Hepatocyte (in vitro differentiated cells): ENCODE measurements at regions not wholly inside any gene's neighbourhood (a gene's known extent, or its start where the extent isn't known, plus 50 kb on each side); places are given as distances from the start of the nearest gene placed in this dataset.

Experiments
- EZH2 ChIP-seq: fragments of 200-600 bp; sonication (generic); IDR thresholded peaks from 2 replicates; pipeline ENCODE4 v1.6.1; 2016; ENCODE audit warnings: antibody characterized with exemption, mild to moderate bottlenecking, borderline replicate concordance
- EZH2phosphoT487 ChIP-seq: fragments of 200-600 bp; sonication (generic); IDR thresholded peaks from one replicate; pipeline ENCODE4 v1.6.1; 2018; ENCODE audit warnings: antibody characterized with exemption, mild to moderate bottlenecking, low read depth, moderate library complexity; ENCODE audit not compliant: unreplicated experiment, severe bottlenecking
- TF ChIP-seq, protein P1 (sequence below): fragments of 200-600 bp; sonication (generic); IDR thresholded peaks from 2 replicates; pipeline ENCODE4 v1.5.1; 2016; ENCODE audit warnings: antibody characterized with exemption, mild to moderate bottlenecking; ENCODE audit not compliant: poor library complexity

DNA sequence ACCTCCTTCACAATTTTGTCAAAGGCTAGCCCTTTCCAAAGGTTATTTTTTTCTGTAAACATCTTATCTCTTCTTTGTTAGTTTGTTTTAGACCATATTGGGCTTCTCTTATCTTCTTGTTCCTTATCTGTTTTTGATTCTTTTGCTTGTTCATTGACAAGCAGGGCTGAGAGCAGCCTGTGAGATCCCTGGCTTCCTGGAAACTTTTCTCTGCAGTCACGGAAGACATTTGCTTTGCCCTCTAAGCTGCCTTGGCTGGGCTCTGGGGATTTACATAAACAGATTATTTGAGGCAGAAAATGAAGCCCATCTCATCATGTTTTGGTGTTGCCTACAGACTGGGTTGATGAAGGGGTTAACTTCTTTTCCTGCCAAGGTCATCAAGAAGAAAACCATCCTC, 157.4 kb upstream of the AMOT start:
- TF ChIP-seq, protein P1, sequence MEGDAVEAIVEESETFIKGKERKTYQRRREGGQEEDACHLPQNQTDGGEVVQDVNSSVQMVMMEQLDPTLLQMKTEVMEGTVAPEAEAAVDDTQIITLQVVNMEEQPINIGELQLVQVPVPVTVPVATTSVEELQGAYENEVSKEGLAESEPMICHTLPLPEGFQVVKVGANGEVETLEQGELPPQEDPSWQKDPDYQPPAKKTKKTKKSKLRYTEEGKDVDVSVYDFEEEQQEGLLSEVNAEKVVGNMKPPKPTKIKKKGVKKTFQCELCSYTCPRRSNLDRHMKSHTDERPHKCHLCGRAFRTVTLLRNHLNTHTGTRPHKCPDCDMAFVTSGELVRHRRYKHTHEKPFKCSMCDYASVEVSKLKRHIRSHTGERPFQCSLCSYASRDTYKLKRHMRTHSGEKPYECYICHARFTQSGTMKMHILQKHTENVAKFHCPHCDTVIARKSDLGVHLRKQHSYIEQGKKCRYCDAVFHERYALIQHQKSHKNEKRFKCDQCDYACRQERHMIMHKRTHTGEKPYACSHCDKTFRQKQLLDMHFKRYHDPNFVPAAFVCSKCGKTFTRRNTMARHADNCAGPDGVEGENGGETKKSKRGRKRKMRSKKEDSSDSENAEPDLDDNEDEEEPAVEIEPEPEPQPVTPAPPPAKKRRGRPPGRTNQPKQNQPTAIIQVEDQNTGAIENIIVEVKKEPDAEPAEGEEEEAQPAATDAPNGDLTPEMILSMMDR, result no peak
- no peak for TF ChIP-seq EZH2
- no peak for TF ChIP-seq EZH2phosphoT487
